Right renal pelvis (tissue), 4 donors: ENCODE measurements at regions not wholly inside any gene's neighbourhood (a gene's known extent, or its start where the extent isn't known, plus 50 kb on each side); places are given as distances from the start of the nearest gene placed in this dataset.
"Not testable (repeated sequence)": the region's sequence is repeated elsewhere in the genome, so short reads cannot be mapped to it uniquely, and the experiment has no call there.

Experiments
- DNase-seq, 4 donors: peaks; one replicate each; pipeline ENCODE4 v3.0.0-alpha.2; 2013; ENCODE audit warnings: low read depth in 4 of 4, low spot score in 3 of 4, missing footprints in 1 of 4

DNA sequence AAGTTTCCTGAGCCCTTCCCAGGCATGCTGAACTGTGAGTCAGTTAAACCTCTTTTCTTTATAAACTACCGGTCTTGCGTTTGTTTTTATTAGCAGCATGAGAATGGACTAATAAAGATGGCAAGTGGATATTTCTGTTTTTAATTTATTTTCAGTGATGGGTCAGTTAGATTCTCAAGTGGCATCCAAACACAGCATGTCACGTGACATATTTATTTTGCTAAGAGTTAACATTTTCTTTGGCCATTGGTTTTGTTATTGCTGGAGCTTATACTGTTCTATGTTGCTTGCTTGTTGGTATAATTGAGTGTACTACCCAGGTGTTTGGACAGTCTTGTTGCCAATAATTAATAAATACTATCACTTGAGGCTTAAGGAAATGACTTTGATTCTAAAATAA is 181.7 kb upstream of the MALRD1 start:
- no peak for DNase-seq

DNA sequence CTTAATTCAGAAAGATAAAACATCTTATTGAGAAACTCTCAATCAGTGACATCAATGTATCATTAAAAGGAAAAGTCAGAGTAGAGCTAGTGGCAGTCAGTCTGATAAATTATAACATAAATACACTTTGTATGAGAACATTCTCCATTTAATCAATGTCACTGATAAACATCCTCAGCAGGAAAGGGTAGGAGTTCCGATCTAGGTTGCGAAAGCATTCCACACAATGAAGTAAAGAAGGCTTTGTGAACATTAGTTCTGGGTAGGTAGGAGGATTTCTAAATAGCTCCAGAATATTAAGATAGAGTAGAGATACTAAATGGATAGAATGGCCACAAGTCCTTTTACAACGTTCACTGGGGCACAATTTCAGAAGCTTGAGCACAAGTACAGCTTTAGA is 179.7 kb upstream of the MALRD1 start:
- no peak for DNase-seq

DNA sequence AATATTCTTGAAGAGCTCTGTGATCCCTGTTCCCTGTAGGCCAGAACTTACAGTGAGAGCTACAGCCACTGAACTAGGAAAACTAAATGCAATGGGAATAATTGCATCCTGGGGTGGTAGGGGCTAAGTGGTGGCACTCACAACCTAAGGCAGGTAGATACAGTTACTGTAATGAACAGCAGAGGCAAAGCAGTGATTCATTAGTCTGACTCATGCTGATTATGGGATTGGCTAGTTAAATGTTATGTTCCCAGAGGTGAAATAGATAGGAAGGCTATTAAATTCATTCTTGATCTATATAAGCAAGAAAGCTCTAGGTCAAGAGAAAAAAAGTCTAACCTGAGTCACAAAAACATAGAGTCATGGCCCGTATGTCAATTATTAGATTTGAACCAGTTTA is 173.1 kb upstream of the MALRD1 start:
- no peak for DNase-seq

DNA sequence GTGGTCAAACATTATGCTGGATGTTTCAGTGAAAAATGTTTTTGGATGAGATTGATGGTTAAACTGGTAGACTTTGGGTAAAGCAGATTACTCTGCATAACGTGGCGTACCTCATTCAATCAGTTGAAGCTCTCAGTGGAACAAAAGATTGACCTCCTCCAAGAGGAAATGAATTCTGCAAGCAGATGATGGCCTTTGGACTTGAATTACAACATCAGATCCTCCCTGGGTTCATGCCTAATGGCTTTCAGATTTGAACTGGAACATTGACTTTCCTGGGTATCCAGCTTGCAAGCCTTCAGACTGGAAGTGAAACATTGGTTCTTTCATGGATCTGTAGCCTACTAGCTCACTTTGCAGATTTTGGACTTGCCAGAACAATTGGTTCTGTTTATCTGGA is 169.3 kb upstream of the MALRD1 start:
- no peak for DNase-seq

DNA sequence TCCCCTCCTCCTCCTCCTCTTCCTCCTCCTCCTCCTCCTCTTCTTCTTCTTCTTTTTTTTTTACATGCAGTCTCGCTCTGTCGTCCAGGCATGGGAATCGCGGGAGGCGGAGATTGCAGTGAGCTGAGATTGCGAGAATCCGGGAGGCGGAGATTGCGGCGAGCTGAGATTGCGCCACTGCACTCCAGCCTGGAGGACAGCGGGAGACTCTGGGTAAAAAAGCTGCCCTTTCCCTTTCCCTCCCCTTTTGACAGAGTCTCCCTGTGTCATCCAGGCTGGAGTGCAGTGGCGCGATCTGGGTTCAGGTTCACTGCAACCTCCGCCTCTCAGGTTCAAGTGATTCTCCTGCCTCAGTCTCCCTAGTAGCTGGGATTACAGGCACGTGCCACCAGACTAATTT is 168.1 kb upstream of the MALRD1 start:
- no peak for DNase-seq

DNA sequence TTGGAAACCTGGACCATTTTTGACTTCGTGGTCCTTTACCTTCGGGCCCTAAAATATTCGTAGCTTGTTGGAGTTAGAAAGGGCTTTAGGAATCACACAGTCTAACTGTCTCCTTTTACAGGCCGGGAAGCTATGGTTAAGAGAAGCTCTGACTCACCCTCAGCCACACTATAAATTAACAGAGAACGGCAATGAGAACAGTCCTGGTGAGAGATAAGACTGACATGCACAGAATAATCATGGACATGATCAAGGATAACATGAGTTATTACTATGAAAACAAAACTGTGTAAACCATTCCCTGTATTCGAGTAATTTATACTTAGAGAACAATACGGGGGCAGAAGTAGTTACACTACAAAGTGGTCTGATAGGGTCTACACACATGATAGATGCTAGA is 162.5 kb upstream of the MALRD1 start:
- DNase-seq, result no peak

DNA sequence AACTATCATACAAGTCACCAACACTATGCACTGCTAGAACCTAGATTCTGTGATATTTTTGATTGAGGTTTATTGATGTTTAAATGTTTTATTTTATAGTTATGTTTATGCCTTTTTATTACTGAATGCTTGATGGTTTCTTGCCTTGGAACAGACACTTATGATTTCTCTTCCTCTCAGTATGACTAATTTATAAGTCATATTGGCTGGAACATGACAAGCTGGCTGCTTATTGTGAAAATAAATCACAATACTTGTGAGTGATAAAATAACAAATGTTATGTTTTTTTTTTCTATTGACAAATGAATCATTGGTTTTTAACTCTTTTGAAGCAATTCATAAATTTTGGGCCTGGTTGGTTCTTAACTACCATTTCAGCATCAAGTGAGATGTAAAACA is 142.0 kb upstream of the MALRD1 start:
- no peak for DNase-seq

DNA sequence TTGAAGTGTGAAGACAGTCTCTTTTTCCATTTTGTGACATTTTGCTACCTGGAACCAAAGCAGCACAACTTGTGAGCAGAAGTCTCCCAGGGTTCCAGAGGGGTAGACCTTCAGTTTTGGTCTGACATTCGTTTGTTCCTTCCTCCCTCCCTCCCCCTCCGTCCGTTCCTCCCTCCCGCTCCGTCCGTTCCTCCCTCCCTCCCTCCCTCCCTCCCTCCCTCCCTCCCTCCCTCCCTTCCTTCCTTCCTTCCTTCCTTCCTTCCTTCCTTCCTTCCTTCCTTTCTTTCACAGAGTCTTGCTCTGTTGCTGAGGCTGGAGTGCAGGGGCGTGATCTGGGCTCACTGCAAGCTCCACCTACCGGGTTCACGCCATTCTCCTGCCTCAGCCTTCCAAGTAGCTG is 131.2 kb upstream of the MALRD1 start:
- not testable (repeated sequence) for DNase-seq

DNA sequence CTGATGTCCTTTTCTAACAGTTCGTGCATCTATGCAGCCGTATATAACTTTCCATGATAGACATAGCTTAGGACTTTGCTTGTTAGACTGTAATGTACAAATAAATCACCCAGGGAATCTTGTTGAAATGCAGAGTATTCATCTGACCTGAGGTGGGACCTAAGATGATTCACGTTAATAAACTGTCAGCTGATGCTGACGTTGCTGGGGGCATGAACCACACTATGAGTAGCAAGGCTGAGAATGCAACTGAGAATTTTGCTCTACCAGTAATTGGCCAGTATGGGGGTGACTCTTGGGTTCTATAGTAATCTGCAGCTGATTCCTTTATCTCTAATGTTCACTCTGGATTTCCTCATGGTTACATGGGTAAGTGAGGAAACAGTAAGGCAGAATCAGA is 130.1 kb upstream of the MALRD1 start:
- DNase-seq, result no peak

DNA sequence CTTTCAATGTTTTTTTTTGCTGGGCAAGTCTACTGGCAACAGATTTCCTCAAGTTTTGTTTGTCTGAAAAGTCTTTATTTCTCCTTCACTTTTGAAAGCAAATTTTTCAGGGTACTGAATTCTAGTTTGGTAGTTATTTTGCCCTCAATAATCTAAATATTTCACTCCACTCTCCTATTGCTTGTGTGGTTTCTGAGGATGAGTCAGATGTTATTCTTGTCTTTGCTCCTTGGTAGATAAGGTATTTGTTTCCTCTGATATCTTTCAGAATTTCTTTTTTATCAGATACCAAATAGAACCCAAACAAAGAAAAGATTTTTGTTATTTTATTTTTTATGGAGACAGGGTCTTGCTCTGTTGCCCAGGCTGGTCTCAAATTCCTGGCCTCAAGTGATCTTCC is 99.2 kb upstream of the MALRD1 start:
- no peak for DNase-seq

DNA sequence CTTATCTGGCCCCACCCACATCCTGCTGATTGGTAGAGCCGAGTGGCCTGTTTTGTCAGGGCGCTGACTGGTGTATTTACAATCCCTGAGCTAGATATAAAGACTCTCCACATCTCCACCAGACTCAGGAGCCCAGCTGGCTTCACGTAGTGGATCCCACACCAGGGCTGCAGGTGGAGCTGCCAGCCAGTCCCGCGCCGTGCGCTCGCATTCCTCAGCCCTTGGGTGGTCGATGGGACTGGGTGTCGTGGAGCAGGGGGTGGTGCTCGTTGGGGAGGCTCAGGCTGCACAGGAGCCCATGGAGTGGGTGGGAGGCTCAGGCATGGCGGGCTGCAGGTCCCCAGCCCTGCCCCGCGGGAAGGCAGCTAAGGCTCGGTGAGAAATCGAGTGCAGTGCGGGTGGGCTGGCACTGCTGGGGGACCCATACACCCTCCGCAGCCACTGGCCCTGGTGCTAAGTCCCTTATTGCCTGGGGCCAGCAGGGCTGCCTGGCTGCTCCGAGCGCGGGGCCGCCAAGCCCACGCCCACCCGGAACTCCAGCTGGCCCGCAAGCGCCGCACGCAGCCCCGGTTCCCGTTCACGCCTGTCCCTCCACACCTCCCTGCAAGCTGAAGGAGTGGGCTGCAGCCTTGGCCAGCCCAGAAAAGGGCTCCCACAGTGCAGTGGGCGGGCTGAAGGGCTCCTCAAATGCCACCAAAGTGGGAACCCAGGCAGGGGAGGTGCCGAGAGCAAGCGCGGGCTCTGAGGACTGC is 97.4 kb upstream of the MALRD1 start:
- not testable (repeated sequence) for DNase-seq

DNA sequence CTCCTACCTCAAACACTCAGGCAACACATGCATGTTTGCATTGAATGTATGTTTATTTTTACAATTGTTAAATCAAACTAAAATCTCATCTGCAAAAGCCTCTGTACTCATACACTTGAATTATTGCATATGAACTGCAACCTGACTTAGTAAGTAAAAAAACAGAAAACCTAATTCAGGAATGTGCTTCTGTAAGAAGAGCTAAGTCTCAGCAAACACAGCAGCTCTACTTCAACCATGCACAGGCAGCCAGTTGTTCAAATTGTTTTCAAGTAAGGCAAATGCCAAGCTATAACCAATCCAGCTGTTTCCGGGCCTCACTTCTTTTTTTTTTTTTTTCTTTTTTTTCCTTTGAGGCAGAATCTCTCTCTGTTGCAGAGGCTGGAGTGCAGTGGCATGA is 93.5 kb upstream of the MALRD1 start:
- DNase-seq, result no peak

DNA sequence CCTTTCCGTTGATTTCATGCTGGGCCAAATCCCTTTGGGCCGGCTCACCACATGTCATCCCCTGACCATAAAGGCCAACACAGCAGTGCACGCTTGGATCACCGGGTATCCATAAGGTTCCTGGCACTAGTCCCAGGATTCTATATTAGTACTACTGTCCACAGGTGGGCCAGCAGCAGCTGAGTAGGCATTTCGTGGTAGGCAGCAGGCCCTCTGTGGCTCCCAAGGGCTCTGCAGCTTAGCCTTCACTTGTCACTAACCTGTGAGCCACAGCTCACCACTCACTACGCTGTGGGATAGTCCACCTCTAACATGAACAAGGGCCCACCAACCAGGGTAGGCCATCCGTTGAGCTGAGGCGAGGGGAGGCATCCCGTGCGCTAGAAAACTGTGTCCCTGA is 89.2 kb upstream of the MALRD1 start:
- DNase-seq, result no peak

DNA sequence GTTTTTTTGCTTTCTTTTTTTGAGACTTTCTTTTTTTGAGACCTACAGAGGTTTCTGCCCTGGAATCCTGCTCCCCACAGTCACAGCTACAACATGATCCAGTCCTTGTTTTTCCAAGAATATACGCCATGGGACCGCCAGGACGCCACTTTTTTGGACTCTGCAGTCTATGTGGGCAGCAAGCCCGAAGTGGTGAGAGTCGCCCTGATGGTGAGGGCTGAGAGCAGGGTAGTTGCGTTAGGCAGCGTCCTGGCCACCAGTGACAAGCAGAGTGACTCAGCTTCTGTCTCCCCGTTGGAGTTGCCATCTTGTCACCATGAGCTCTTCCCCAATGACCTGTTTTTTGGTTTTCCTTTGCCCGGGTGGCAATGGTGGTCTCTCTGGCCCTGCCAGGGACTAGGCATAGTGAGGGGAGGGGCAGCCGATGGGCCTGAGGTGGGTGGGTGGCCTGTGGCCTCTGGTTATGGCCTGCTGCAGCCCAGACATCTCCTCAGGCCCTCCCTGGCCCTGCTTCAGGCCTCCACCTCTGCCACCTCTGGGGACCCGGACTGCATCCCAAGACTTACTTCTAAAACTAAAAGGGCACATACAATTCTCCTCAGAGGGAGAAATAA is 88.0 kb upstream of the MALRD1 start:
- no peak for DNase-seq

DNA sequence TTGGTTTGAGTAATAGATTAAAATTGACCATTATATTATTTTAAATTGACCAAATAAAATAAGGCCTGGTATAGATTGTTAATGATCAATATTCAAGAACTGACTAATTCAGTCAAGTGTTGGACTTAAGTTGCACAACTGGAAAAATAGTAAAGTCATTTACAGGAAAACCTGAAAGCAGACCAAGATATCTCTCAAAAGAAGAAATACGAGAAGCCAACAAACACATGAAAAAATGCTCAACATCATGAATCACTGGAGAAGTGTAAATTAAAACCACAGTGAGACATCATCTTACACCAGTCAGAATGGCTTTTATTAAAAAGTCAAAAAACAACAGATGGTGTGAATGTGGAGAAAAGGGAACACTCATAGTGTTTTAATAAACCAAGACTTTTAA is 80.4 kb upstream of the MALRD1 start:
- no peak for DNase-seq

DNA sequence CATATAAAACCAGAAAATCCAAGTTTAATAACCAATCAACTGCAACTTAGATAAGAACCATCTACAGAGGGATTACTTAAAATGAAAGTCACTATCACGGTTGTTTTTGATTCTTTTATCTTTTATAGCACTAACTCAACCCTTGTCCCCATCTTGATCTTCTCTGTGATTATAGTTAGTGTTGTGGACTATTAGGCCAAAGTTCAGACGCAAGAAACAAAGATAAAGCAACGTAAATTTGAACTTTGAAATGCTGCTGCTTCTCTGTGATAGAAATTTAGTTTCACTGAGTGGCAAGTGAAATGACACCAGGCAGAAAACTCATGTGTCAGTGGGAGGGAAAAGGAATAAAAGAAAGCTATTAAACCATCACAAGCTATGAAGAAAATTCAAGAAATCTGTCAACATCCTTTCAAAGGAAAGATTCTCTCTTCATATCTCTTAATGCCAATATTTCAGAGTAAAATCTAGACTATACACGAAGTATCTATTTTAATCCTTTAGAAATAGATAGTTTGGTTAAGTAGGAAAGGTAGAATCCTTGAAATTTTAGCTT is 71.8 kb upstream of the MALRD1 start:
- DNase-seq, result no peak

DNA sequence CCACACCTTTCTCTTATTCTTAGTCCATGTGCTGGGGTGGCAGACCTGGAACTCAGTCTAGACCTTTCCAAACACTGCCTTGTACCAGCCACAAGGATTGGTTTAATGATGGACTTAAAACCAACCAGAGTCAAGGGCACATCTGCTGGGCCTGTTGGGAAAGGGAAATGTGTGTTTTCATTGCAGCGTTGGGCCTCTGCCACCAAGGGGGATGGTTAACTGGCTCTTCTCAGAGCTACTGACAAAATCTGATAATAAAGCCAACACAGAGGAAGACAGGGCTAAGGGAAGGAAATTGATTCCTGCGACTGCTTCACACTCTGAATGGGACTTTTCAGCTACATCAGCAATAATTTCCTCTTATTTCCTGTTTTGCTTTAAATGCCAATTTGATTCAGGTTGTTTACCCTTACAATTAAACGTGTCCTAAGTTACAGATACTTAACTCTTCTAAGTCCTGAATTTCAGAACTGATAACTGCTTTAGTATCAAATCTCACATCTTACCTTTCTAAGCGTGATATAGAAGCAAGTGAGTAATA is 68.4 kb upstream of the MALRD1 start:
- no peak for DNase-seq

DNA sequence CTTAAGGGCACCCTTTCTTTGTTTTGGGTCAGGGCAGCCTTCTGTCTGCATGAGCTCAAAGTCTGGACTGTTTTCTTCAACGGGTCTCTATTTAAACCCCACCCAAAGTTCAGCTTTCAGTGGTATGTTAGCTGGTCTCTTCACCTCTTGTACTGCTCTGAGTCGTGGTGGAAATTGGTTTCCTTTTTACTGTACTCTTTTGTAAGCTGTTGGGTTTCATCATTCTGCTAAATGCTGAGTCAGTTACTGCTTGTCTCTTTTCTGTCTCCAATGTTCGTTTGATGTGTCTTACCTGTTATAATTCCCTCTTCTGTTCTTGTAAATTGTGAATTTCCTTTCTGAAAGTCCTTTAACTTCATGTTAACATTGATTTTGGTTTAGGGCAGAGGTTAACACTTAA is 64.1 kb upstream of the MALRD1 start:
- DNase-seq, result no peak

DNA sequence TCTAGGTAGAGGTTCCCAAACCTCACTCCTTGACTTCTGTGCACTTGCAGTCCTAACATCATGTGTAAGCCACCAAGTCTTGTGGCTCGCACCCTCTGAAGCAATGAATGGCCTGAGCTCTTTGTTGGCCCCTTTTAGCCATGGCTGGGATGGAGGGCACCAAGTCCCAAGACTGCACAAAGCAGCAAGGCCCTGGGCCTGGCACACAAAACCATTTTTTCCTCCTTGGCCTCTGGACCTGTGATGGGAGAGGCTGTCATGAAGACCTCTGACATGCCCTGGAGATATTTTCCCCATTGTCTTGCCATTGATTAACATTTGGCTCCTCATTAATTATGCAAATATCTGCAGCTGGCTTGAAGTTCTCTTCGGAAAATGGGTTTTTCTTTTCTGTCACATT is 60.3 kb upstream of the MALRD1 start:
- no peak for DNase-seq
